ENCODE measurements at regions not wholly inside any gene's neighbourhood (a gene's known extent, or its start where the extent isn't known, plus 50 kb on each side); places are given as distances from the start of the nearest gene placed in this dataset.
A peak's percentile ranks its signal among the peaks of the same experiment; 100 is the strongest.

DNA sequence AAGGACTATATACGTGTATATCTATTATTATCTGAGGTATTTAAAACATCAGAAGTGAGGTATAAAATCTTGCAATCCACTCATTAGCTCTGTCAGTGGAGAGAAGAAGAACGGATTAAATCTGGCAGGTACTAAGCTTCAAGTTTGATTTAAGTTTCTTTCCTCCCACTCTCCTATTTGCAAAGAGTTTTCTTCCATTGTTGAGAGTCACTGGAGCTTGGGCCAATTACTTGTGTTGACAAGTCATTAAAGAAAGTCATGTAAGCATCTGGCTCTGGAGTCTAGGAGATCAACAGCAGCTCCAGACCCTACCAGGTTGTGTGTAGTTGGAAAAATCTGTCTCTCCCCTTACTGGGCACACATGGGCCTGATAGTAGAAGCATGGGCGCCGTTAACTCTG lies 476.8 kb upstream of the SMARCA2 start:
- Histone ChIP-seq H3K4me2 (ENCODE audit: insufficient read depth, low read length, poor library complexity, severe bottlenecking) (no peak overlapping the region), H2BK12ac (ENCODE audit: low read length) (no peak overlapping the region), H3K9ac (ENCODE audit: low read depth, low read length, poor library complexity) (no peak overlapping the region), H3K9me3 (replicated peaks in 1 of 2; ENCODE audit: control insufficient read depth in 2 of 2, insufficient read depth in 1 of 2, low read depth in 1 of 2, low read length in 2 of 2) (no peaks in the 10 kb centered on the region), H3K27me3 (ENCODE audit: control insufficient read depth in 3 of 3, insufficient read depth in 3 of 3, low read depth in 1 of 3, low read length in 3 of 3) (no peaks in the 10 kb centered on the region), H3K36me3 (replicated peaks in 1 of 2; ENCODE audit: control insufficient read depth in 2 of 2, insufficient read depth in 2 of 2, low read length in 2 of 2) (no peaks in the 10 kb centered on the region), H3K23ac (ENCODE audit: low read depth, low read length, poor library complexity) (no peak overlapping the region), H2BK5ac (ENCODE audit: low read length) (no peak overlapping the region), H4K91ac (ENCODE audit: low read depth, low read length, poor library complexity) (no peak overlapping the region), H4K8ac (ENCODE audit: low read depth, low read length) (no peak overlapping the region), H2BK120ac (ENCODE audit: low read depth, low read length) (no peak overlapping the region), H3K4me1 (ENCODE audit: control insufficient read depth in 2 of 2, insufficient read depth in 1 of 2, low read depth in 1 of 2, low read length in 2 of 2) (peaks cover 0 to 2% of the 10 kb centered on the region in 2 donors), H3K27ac (replicated peaks; ENCODE audit: low read length) (no peak overlapping the region), H2AFZ (ENCODE audit: low read length) (no peak overlapping the region), H3K14ac (ENCODE audit: low read length) (no peak overlapping the region), H3K79me1 (ENCODE audit: low read depth, low read length) (no peaks in the 10 kb centered on the region), H2AK5ac (ENCODE audit: low read depth, low read length) (no peak overlapping the region), H3K4me3 (ENCODE audit: low read length in 2 of 2) (no peak overlapping the region), H3K18ac (ENCODE audit: low read length) (no peak overlapping the region), H3K4ac (ENCODE audit: low read length) (no peak overlapping the region), H2BK15ac (ENCODE audit: low read length) (no peak overlapping the region)
- WGBS, 2 donors (ENCODE audit: extremely low coverage in 2 of 2, insufficient read length in 2 of 2, insufficient replicate concordance in 1 of 2) = no CpG with 5 or more reads among the region's 4 CpGs
- DNase-seq (ENCODE audit: low spot score) = peak; percentile 11

DNA sequence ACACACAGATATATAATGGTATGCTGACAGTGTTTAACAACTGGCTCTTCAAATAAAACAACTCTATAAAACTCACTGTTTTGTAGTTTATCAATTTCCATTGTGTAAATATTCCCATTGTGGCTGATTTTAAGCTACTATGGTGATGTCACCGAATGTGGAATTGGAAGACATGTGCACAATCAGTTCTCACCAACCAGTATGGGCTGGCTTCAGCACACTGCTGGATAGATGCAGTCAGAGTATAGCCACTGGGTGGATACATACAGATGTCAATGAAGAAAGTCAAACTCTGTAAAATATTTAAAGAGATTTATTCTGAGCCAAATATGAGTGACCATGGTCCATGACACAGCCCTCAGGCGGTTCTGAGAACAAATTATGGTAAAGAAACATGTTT lies 475.9 kb upstream of the SMARCA2 start:
- H3K23ac ChIP-seq (ENCODE audit: low read depth, low read length, poor library complexity) = no peak overlapping the region
- H4K8ac ChIP-seq (ENCODE audit: low read depth, low read length) = no peak overlapping the region
- peaks cover 0 to 2% of the 10 kb centered on the region in 2 donors for H3K4me1 ChIP-seq (ENCODE audit: control insufficient read depth in 2 of 2, insufficient read depth in 1 of 2, low read depth in 1 of 2, low read length in 2 of 2)
- no peak overlapping the region for H3K4me2 ChIP-seq (ENCODE audit: insufficient read depth, low read length, poor library complexity, severe bottlenecking)
- H3K36me3 ChIP-seq (replicated peaks in 1 of 2; ENCODE audit: control insufficient read depth in 2 of 2, insufficient read depth in 2 of 2, low read length in 2 of 2) = no peaks in the 10 kb centered on the region
- no peak overlapping the region for H3K4ac ChIP-seq (ENCODE audit: low read length)
- no peak for DNase-seq (ENCODE audit: low spot score)
- H2BK5ac ChIP-seq (ENCODE audit: low read length) = no peak overlapping the region
- H3K27ac ChIP-seq (replicated peaks; ENCODE audit: low read length) = no peak overlapping the region
- H3K18ac ChIP-seq (ENCODE audit: low read length) = no peak overlapping the region
- no peak overlapping the region for H2AK5ac ChIP-seq (ENCODE audit: low read depth, low read length)
- no peak overlapping the region for H2BK120ac ChIP-seq (ENCODE audit: low read depth, low read length)
- H3K79me1 ChIP-seq (ENCODE audit: low read depth, low read length) = no peaks in the 10 kb centered on the region
- no peak overlapping the region for H3K4me3 ChIP-seq (ENCODE audit: low read length in 2 of 2)
- no CpG with 5 or more reads among the region's 2 CpGs for WGBS, 2 donors (ENCODE audit: extremely low coverage in 2 of 2, insufficient read length in 2 of 2, insufficient replicate concordance in 1 of 2)
- no peaks in the 10 kb centered on the region for H3K27me3 ChIP-seq (ENCODE audit: control insufficient read depth in 3 of 3, insufficient read depth in 3 of 3, low read depth in 1 of 3, low read length in 3 of 3)
- no peaks in the 10 kb centered on the region for H3K9me3 ChIP-seq (replicated peaks in 1 of 2; ENCODE audit: control insufficient read depth in 2 of 2, insufficient read depth in 1 of 2, low read depth in 1 of 2, low read length in 2 of 2)
- no peak overlapping the region for H2BK15ac ChIP-seq (ENCODE audit: low read length)
- H4K91ac ChIP-seq (ENCODE audit: low read depth, low read length, poor library complexity) = no peak overlapping the region
- no peak overlapping the region for H2BK12ac ChIP-seq (ENCODE audit: low read length)
- no peak overlapping the region for H3K9ac ChIP-seq (ENCODE audit: low read depth, low read length, poor library complexity)
- no peak overlapping the region for H2AFZ ChIP-seq (ENCODE audit: low read length)
- no peak overlapping the region for H3K14ac ChIP-seq (ENCODE audit: low read length)

DNA sequence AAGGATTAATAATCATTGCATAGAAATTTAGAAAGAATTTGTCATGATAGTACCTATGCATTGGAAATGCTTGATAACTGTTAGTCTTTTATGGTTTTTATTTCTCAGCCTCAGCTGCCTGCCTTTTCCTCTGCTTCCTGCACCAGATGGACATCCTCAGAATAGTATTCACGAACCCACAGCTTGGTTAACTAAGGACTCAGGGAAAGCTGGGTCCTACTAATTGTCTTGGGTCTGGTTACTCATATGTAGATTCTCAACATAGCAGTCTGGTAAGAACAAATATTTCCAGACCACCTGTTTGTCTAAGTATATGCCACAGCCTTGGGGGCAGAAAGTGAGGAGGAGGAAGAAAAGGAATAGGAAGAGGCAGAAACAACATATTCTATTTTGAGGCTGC lies 464.5 kb upstream of the SMARCA2 start:
- Histone ChIP-seq H2BK120ac (ENCODE audit: low read depth, low read length) (no peak overlapping the region), H2BK12ac (ENCODE audit: low read length) (no peak overlapping the region), H3K36me3 (replicated peaks in 1 of 2; ENCODE audit: control insufficient read depth in 2 of 2, insufficient read depth in 2 of 2, low read length in 2 of 2) (no peaks in the 10 kb centered on the region), H3K9me3 (replicated peaks in 1 of 2; ENCODE audit: control insufficient read depth in 2 of 2, insufficient read depth in 1 of 2, low read depth in 1 of 2, low read length in 2 of 2) (no peaks in the 10 kb centered on the region), H3K4me1 (ENCODE audit: control insufficient read depth in 2 of 2, insufficient read depth in 1 of 2, low read depth in 1 of 2, low read length in 2 of 2) (no peaks in the 10 kb centered on the region), H2BK5ac (ENCODE audit: low read length) (no peak overlapping the region), H3K27me3 (ENCODE audit: control insufficient read depth in 3 of 3, insufficient read depth in 3 of 3, low read depth in 1 of 3, low read length in 3 of 3) (no peaks in the 10 kb centered on the region), H3K23ac (ENCODE audit: low read depth, low read length, poor library complexity) (no peak overlapping the region), H3K79me1 (ENCODE audit: low read depth, low read length) (no peaks in the 10 kb centered on the region), H3K18ac (ENCODE audit: low read length) (no peak overlapping the region), H3K9ac (ENCODE audit: low read depth, low read length, poor library complexity) (no peak overlapping the region), H2AFZ (ENCODE audit: low read length) (no peak overlapping the region), H3K4me3 (ENCODE audit: low read length in 2 of 2) (no peak overlapping the region), H4K91ac (ENCODE audit: low read depth, low read length, poor library complexity) (no peak overlapping the region), H2BK15ac (ENCODE audit: low read length) (no peak overlapping the region), H3K14ac (ENCODE audit: low read length) (no peak overlapping the region), H3K27ac (replicated peaks; ENCODE audit: low read length) (no peak overlapping the region), H2AK5ac (ENCODE audit: low read depth, low read length) (no peak overlapping the region), H3K4ac (ENCODE audit: low read length) (no peak overlapping the region), H4K8ac (ENCODE audit: low read depth, low read length) (no peak overlapping the region), H3K4me2 (ENCODE audit: insufficient read depth, low read length, poor library complexity, severe bottlenecking) (no peak overlapping the region)
- no CpG with 5 or more reads among the region's 1 CpG for WGBS, 2 donors (ENCODE audit: extremely low coverage in 2 of 2, insufficient read length in 2 of 2, insufficient replicate concordance in 1 of 2)
- no peak for DNase-seq (ENCODE audit: low spot score)

DNA sequence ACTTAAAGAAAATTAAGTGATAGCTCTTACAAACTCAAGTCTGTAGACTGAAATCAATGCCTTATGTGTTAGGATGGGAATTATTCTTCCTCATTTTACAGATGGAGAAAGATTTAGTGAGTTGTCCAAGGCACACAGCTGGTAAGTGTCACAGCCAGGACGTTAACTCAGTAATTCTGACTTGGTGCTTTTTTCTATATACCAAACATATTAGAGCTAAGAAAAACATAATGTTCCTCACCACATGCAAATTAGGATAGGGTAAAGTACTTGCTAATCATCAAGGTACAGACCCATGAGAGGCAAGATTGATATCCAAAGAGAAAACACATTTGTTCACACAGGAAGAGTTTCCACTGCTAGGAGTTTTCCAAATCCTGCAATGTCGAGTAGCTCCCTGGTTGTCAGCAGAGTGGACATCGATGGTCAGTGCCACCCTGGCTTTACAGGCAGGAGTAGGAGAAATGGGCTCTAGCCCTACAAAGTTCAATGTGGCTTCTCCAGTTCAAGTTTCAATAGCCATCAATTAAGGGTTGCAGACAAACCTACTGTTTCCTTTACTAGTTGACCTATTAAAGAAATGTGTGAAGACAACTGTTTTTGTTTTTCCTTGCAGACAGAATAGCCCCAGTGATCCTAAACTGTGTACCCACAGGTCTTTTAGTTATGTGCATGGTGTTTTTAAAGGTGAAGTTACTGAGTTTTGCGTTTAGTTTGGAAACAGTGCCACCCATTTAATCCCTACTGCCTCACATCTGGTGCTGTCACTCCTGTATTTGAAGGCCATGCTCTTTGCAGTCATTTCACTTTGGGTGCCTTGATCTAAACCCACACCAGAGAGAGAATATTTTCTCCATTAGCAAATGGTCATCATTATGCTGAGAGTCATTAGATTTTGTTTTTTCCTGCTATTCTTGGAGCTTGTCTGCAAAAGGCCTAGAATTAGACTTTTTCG lies 460.8 kb upstream of the SMARCA2 start:
- Histone ChIP-seq H3K27ac (replicated peaks; ENCODE audit: low read length) (no peak overlapping the region), H2AFZ (ENCODE audit: low read length) (no peak overlapping the region), H3K9me3 (replicated peaks in 1 of 2; ENCODE audit: control insufficient read depth in 2 of 2, insufficient read depth in 1 of 2, low read depth in 1 of 2, low read length in 2 of 2) (no peaks in the 10 kb centered on the region), H3K4ac (ENCODE audit: low read length) (no peak overlapping the region), H2AK5ac (ENCODE audit: low read depth, low read length) (no peak overlapping the region), H3K4me3 (ENCODE audit: low read length in 2 of 2) (no peak overlapping the region), H3K4me1 (ENCODE audit: control insufficient read depth in 2 of 2, insufficient read depth in 1 of 2, low read depth in 1 of 2, low read length in 2 of 2) (no peaks in the 10 kb centered on the region), H3K18ac (ENCODE audit: low read length) (no peak overlapping the region), H3K36me3 (replicated peaks in 1 of 2; ENCODE audit: control insufficient read depth in 2 of 2, insufficient read depth in 2 of 2, low read length in 2 of 2) (no peaks in the 10 kb centered on the region), H3K14ac (ENCODE audit: low read length) (no peak overlapping the region), H4K8ac (ENCODE audit: low read depth, low read length) (no peak overlapping the region), H4K91ac (ENCODE audit: low read depth, low read length, poor library complexity) (no peak overlapping the region), H3K23ac (ENCODE audit: low read depth, low read length, poor library complexity) (no peak overlapping the region), H3K27me3 (ENCODE audit: control insufficient read depth in 3 of 3, insufficient read depth in 3 of 3, low read depth in 1 of 3, low read length in 3 of 3) (no peaks in the 10 kb centered on the region), H2BK120ac (ENCODE audit: low read depth, low read length) (no peak overlapping the region), H3K79me1 (ENCODE audit: low read depth, low read length) (no peaks in the 10 kb centered on the region), H3K4me2 (ENCODE audit: insufficient read depth, low read length, poor library complexity, severe bottlenecking) (no peak overlapping the region), H2BK12ac (ENCODE audit: low read length) (no peak overlapping the region), H2BK15ac (ENCODE audit: low read length) (no peak overlapping the region), H3K9ac (ENCODE audit: low read depth, low read length, poor library complexity) (no peak overlapping the region), H2BK5ac (ENCODE audit: low read length) (no peak overlapping the region)
- no peak for DNase-seq (ENCODE audit: low spot score)
- WGBS, 2 donors (ENCODE audit: extremely low coverage in 2 of 2, insufficient read length in 2 of 2, insufficient replicate concordance in 1 of 2) = no CpG with 5 or more reads among the region's 5 CpGs

All from neuronal stem cell (in vitro differentiated cells).